OCI-LY3 (cell line): ENCODE measurements at regions not wholly inside any gene's neighbourhood (a gene's known extent, or its start where the extent isn't known, plus 50 kb on each side); places are given as distances from the start of the nearest gene placed in this dataset.

Source experiments
- H2AFZ ChIP-seq: fragments of 200-600, 300-600 bp; shearing (Covaris generic); 2 replicates; pipeline ENCODE4 v1.6.0; 2014; ENCODE audit warnings: antibody characterized with exemption, low read depth, low read length
- H3K27ac ChIP-seq: fragments of 200-600, 300-600 bp; sonication (generic); 2 replicates; pipeline ENCODE4 v1.5.1; 2014; ENCODE audit warnings: mild to moderate bottlenecking, low read length, moderate library complexity, mixed read lengths
- H3K27me3 ChIP-seq: fragments of 200-600, 300-600 bp; sonication (generic); 2 replicates; pipeline ENCODE4 v1.6.1; 2014; ENCODE audit warnings: low read depth, low read length, mixed read lengths
- H3K36me3 ChIP-seq: fragments of 200-600, 300-600 bp; sonication (generic); replicated peaks from 2 replicates; pipeline ENCODE3; 2014; ENCODE audit warnings: low read depth, low read length, mixed read lengths
- H3K4me1 ChIP-seq: fragments of 300-600, 200-600 bp; sonication (generic); 2 replicates; pipeline ENCODE4 v1.6.1; 2014; ENCODE audit warnings: low read length, mixed read lengths
- H3K4me2 ChIP-seq: fragments of 200-600, 300-600 bp; sonication (generic); 2 replicates; pipeline ENCODE4 v1.6.1; 2014; ENCODE audit warnings: low read length, mixed read lengths
- H3K4me3 ChIP-seq: fragments of 300-600, 200-600 bp; sonication (generic); 2 replicates; pipeline ENCODE4 v1.5.1; 2014; ENCODE audit warnings: antibody characterized with exemption, mild to moderate bottlenecking, low read length, moderate library complexity
- H3K79me2 ChIP-seq: fragments of 300-600, 200-600 bp; shearing (Covaris generic); 2 replicates; pipeline ENCODE4 v1.6.1; 2014; ENCODE audit warnings: mild to moderate bottlenecking, low read length, mixed read lengths
- H3K9ac ChIP-seq: fragments of 300-600, 200-600 bp; shearing (Covaris generic); 2 replicates; pipeline ENCODE4 v1.6.0; 2014; ENCODE audit warnings: mild to moderate bottlenecking, low read length, moderate library complexity
- H3K9me3 ChIP-seq: fragments of 200-600, 300-600 bp; shearing (Covaris generic); 2 replicates; pipeline ENCODE4 v1.6.1; 2014; ENCODE audit warnings: low read length, mixed read lengths; ENCODE audit not compliant: insufficient read depth
- H4K20me1 ChIP-seq: fragments of 200-600, 300-600 bp; sonication (generic); 2 replicates; pipeline ENCODE4 v1.6.1; 2016; ENCODE audit warnings: low read length, mixed read lengths; ENCODE audit not compliant: insufficient read depth
- CTCF ChIP-seq: fragments of 200-600, 300-600 bp; sonication (generic); IDR thresholded peaks from 2 replicates; pipeline ENCODE4 v1.5.1; 2014; ENCODE audit warnings: antibody characterized with exemption, low read length, low read depth
- EZH2phosphoT487 ChIP-seq: fragments of 200-600 bp; shearing (Covaris generic); IDR thresholded peaks from 2 replicates; pipeline ENCODE4 v1.6.1; 2018; ENCODE audit warnings: antibody characterized with exemption, mixed run types, low read depth

GRCh38 chr5:175356428-175356827, 87.6 kb downstream of the DRD1 start:
- no peak overlapping the region for H2AFZ ChIP-seq
- no peak for TF ChIP-seq CTCF
- no peak for TF ChIP-seq EZH2phosphoT487
- H3K27me3 ChIP-seq, result 0 out of 2 replicates have a peak, but pooled peaks cover 6% of the 10 kb centered on the region

GRCh38 chr5:175354964-175355363, 89.0 kb downstream of the DRD1 start:
- Histone ChIP-seq H3K36me3 (no peaks in the 10 kb centered on the region), H3K4me2 (no peak overlapping the region), H3K79me2 (no peaks in the 10 kb centered on the region), H3K9me3 (no peaks in the 10 kb centered on the region), H4K20me1 (no peaks in the 10 kb centered on the region), H3K27me3 (0 out of 2 replicates have a peak, but pooled peaks cover 6% of the 10 kb centered on the region), H2AFZ (no peak overlapping the region), H3K9ac (no peak overlapping the region), H3K27ac (no peak overlapping the region), H3K4me1 (no peaks in the 10 kb centered on the region), H3K4me3 (no peak overlapping the region)
- TF ChIP-seq CTCF (no peak), EZH2phosphoT487 (no peak)

More at GRCh38 chr5:175356428-175356827, 87.6 kb downstream of the DRD1 start:
- Histone ChIP-seq H3K4me2 (no peak overlapping the region), H3K36me3 (no peaks in the 10 kb centered on the region), H4K20me1 (no peaks in the 10 kb centered on the region), H3K4me3 (no peak overlapping the region), H3K9me3 (no peaks in the 10 kb centered on the region), H3K27ac (no peak overlapping the region), H3K9ac (no peak overlapping the region), H3K79me2 (no peaks in the 10 kb centered on the region), H3K4me1 (no peaks in the 10 kb centered on the region)

- Histone ChIP-seq H3K36me3 (no peaks in the 10 kb centered on the region), H3K27ac (no peak overlapping the region), H3K9me3 (no peaks in the 10 kb centered on the region), H3K4me3 (no peak overlapping the region), H4K20me1 (no peaks in the 10 kb centered on the region), H3K4me1 (no peaks in the 10 kb centered on the region), H2AFZ (no peak overlapping the region), H3K27me3 (0 out of 2 replicates have a peak, but pooled peaks cover under 1% of the 10 kb centered on the region), H3K79me2 (no peaks in the 10 kb centered on the region), H3K9ac (no peak overlapping the region), H3K4me2 (no peak overlapping the region)
- TF ChIP-seq CTCF, result no peak
- no peak for TF ChIP-seq EZH2phosphoT487
Measured at GRCh38 chr5:175353926-175354325, 90.1 kb downstream of the DRD1 start.

GRCh38 chr5:175351897-175352590, 91.9 kb downstream of the DRD1 start:
- H3K79me2 ChIP-seq, result no peaks in the 10 kb centered on the region
- H3K4me3 ChIP-seq, result no peak overlapping the region
- TF ChIP-seq CTCF, result no peak
- TF ChIP-seq EZH2phosphoT487, result no peak

More at GRCh38 chr5:175351897-175352590, 91.9 kb downstream of the DRD1 start:
- H3K9me3 ChIP-seq, result no peaks in the 10 kb centered on the region
- no peak overlapping the region for H2AFZ ChIP-seq
- H3K4me2 ChIP-seq, result no peak overlapping the region
- no peaks in the 10 kb centered on the region for H3K27me3 ChIP-seq
- no peak overlapping the region for H3K27ac ChIP-seq
- H4K20me1 ChIP-seq, result no peaks in the 10 kb centered on the region
- no peak overlapping the region for H3K9ac ChIP-seq
- no peaks in the 10 kb centered on the region for H3K36me3 ChIP-seq
- H3K4me1 ChIP-seq, result no peaks in the 10 kb centered on the region
